WTC11 (cell line): ENCODE measurements at regions not wholly inside any gene's neighbourhood (a gene's known extent, or its start where the extent isn't known, plus 50 kb on each side); places are given as distances from the start of the nearest gene placed in this dataset.

Source experiments
- ATAC-seq: fragments of 200-7000 bp; cut with Tn5 transposase; 2 replicates; pipeline ENCODE4 v1.10.0; 2021; ENCODE audit warnings: mild to moderate bottlenecking, moderate library complexity
- CTCF ChIA-PET: fragments of 300-600 bp; sonication (Branson Sonifier 250); formaldehyde crosslinking; loops from one replicate; lab custom pipeline; 2021; ENCODE audit warnings: antibody characterized with exemption; lab: Charles Lee
- POLR2A ChIA-PET: fragments of 350-600 bp; sonication (Branson Sonifier 250); formaldehyde crosslinking; loops from one replicate; lab custom pipeline; 2021; ENCODE audit warnings: antibody characterized with exemption; lab: Charles Lee
- DNase-seq: peaks from one replicate; pipeline ENCODE4 v3.0.0; 2021; ENCODE audit warnings: low spot score
- H3K27ac Mint-ChIP-seq: 2 replicates; pipeline ENCODE4 v1.8.0; 2021; ENCODE audit warnings: mixed read lengths
- H3K27me3 Mint-ChIP-seq: 2 replicates; pipeline ENCODE4 v1.8.0; 2021; ENCODE audit warnings: low read depth, mild to moderate bottlenecking, moderate library complexity, mixed read lengths
- H3K36me3 Mint-ChIP-seq: 2 replicates; pipeline ENCODE4 v1.8.0; 2021; ENCODE audit warnings: mixed read lengths
- H3K4me1 Mint-ChIP-seq: 2 replicates; pipeline ENCODE4 v1.8.0; 2022; ENCODE audit warnings: mixed read lengths
- H3K4me3 Mint-ChIP-seq: 2 replicates; pipeline ENCODE4 v1.8.0; 2021; ENCODE audit warnings: mild to moderate bottlenecking, moderate library complexity, mixed read lengths
- H3K9me3 Mint-ChIP-seq: 2 replicates; pipeline ENCODE4 v1.8.0; 2021; ENCODE audit warnings: mixed read lengths
- ATF3 ChIP-seq: sonication (generic); formaldehyde crosslinking; conservative IDR thresholded peaks from 2 replicates; pipeline ENCODE4 v1.8.1; 2022; ENCODE audit warnings: mild to moderate bottlenecking, missing genetic modification reagents
- ATF6 ChIP-seq: sonication (generic); formaldehyde crosslinking; IDR thresholded peaks from 2 replicates; pipeline ENCODE4 v1.8.1; 2023; ENCODE audit warnings: mild to moderate bottlenecking, missing genetic modification reagents
- EMX1 ChIP-seq: fragments of 250-450 bp; sonication (Bioruptor Pico); IDR thresholded peaks from 2 replicates; pipeline ENCODE4 v1.8.0; 2021; ENCODE audit warnings: mild to moderate bottlenecking
- ERG ChIP-seq: fragments of 250-450 bp; sonication (Bioruptor Pico); IDR thresholded peaks from 2 replicates; pipeline ENCODE4 v1.8.0; 2021; ENCODE audit warnings: mild to moderate bottlenecking
- ETV6 ChIP-seq: sonication (generic); formaldehyde crosslinking; IDR thresholded peaks from 2 replicates; pipeline ENCODE4 v1.8.1; 2022; ENCODE audit warnings: mild to moderate bottlenecking, missing genetic modification reagents
- GRHL2 ChIP-seq: fragments of 250-450 bp; sonication (Bioruptor Pico); IDR thresholded peaks from 2 replicates; pipeline ENCODE4 v1.8.0; 2022; ENCODE audit warnings: mild to moderate bottlenecking, moderate library complexity; ENCODE audit not compliant: insufficient replicate concordance, severe bottlenecking
- HMGA2 ChIP-seq: fragments of 250-450 bp; sonication (Bioruptor Pico); IDR thresholded peaks from 2 replicates; pipeline ENCODE4 v1.4.0; 2021; ENCODE audit warnings: mild to moderate bottlenecking, moderate library complexity
- IRF1 ChIP-seq: sonication (generic); formaldehyde crosslinking; IDR thresholded peaks from 2 replicates; pipeline ENCODE4 v1.8.0; 2023; ENCODE audit warnings: missing genetic modification reagents
- KAT7 ChIP-seq: sonication (generic); formaldehyde crosslinking; IDR thresholded peaks from 2 replicates; pipeline ENCODE4 v1.8.1; 2023; ENCODE audit warnings: missing genetic modification reagents, mild to moderate bottlenecking, borderline replicate concordance
- OVOL2 ChIP-seq: fragments of 250-450 bp; sonication (Bioruptor Pico); IDR thresholded peaks from 2 replicates; pipeline ENCODE4 v1.9.0; 2021; ENCODE audit warnings: mild to moderate bottlenecking, borderline replicate concordance
- RORB ChIP-seq: fragments of 250-450 bp; sonication (Bioruptor Pico); IDR thresholded peaks from 2 replicates; pipeline ENCODE4 v1.9.0; 2021; ENCODE audit warnings: mild to moderate bottlenecking
- SMAD3 ChIP-seq: sonication (generic); formaldehyde crosslinking; IDR thresholded peaks from 2 replicates; pipeline ENCODE4 v1.8.0; 2022; ENCODE audit warnings: missing genetic modification reagents, mild to moderate bottlenecking, borderline replicate concordance
- SMAD4 ChIP-seq: sonication (generic); formaldehyde crosslinking; IDR thresholded peaks from 2 replicates; pipeline ENCODE4 v1.8.0; 2022; ENCODE audit warnings: mild to moderate bottlenecking, missing genetic modification reagents
- SP1 ChIP-seq: sonication (generic); formaldehyde crosslinking; conservative IDR thresholded peaks from 2 replicates; pipeline ENCODE4 v1.8.1; 2022; ENCODE audit warnings: missing genetic modification reagents
- TP53 ChIP-seq: sonication (generic); formaldehyde crosslinking; IDR thresholded peaks from 2 replicates; pipeline ENCODE4 v1.8.1; 2023; ENCODE audit warnings: mild to moderate bottlenecking, missing genetic modification reagents
- USF1 ChIP-seq: sonication (generic); formaldehyde crosslinking; IDR thresholded peaks from 2 replicates; pipeline ENCODE4 v1.8.0; 2022; ENCODE audit warnings: mild to moderate bottlenecking, missing genetic modification reagents
- USF2 ChIP-seq: sonication (generic); formaldehyde crosslinking; IDR thresholded peaks from 2 replicates; pipeline ENCODE4 v1.8.1; 2023; ENCODE audit warnings: mild to moderate bottlenecking, missing genetic modification reagents, moderate library complexity
- ZBTB21 ChIP-seq: sonication (generic); formaldehyde crosslinking; IDR thresholded peaks from 2 replicates; pipeline ENCODE4 v1.8.1; 2023; ENCODE audit warnings: mild to moderate bottlenecking, missing genetic modification reagents, borderline replicate concordance
- ZMAT4 ChIP-seq: fragments of 250-450 bp; sonication (Bioruptor Pico); IDR thresholded peaks from 2 replicates; pipeline ENCODE4 v1.9.0; 2021; ENCODE audit warnings: mild to moderate bottlenecking
- ZNF121 ChIP-seq: sonication (generic); formaldehyde crosslinking; IDR thresholded peaks from 2 replicates; pipeline ENCODE4 v1.8.0; 2023; ENCODE audit warnings: missing genetic modification reagents
- ZNF263 ChIP-seq: sonication (generic); formaldehyde crosslinking; IDR thresholded peaks from 2 replicates; pipeline ENCODE4 v1.8.1; 2022; ENCODE audit warnings: low read depth, mild to moderate bottlenecking, moderate library complexity, missing genetic modification reagents
- ZNF396 ChIP-seq: fragments of 250-450 bp; sonication (Bioruptor Pico); IDR thresholded peaks from 2 replicates; pipeline ENCODE4 v1.8.0; 2021; ENCODE audit warnings: mild to moderate bottlenecking, moderate library complexity, borderline replicate concordance
- ZNF423 ChIP-seq: fragments of 250-450 bp; sonication (Bioruptor Pico); IDR thresholded peaks from 2 replicates; pipeline ENCODE4 v2.1.2; 2022; ENCODE audit warnings: mild to moderate bottlenecking, moderate library complexity
- ZNF425 ChIP-seq: fragments of 250-450 bp; sonication (Bioruptor Pico); conservative IDR thresholded peaks from 2 replicates; pipeline ENCODE4 v1.9.0; 2021; ENCODE audit warnings: mild to moderate bottlenecking
- ZNF512 ChIP-seq: sonication (generic); formaldehyde crosslinking; IDR thresholded peaks from 2 replicates; pipeline ENCODE4 v1.8.1; 2022; ENCODE audit warnings: missing genetic modification reagents, borderline replicate concordance
- ZNF671 ChIP-seq: fragments of 250-450 bp; sonication (Bioruptor Pico); IDR thresholded peaks from 2 replicates; pipeline ENCODE4 v1.8.0; 2021; ENCODE audit warnings: mild to moderate bottlenecking
- ZSCAN18 ChIP-seq: fragments of 250-450 bp; sonication (Bioruptor Pico); IDR thresholded peaks from 2 replicates; pipeline ENCODE4 v2.1.2; 2022; ENCODE audit warnings: mild to moderate bottlenecking, moderate library complexity

GRCh38 chr2:236318401-236318800 lies 54.2 kb upstream of the ASB18 start:
- no peak overlapping the region for H3K4me3 Mint-ChIP-seq
- H3K27me3 Mint-ChIP-seq = peaks cover 3% of the 10 kb centered on the region
- H3K9me3 Mint-ChIP-seq = peaks cover 18% of the 10 kb centered on the region
- H3K36me3 Mint-ChIP-seq = peaks cover 11% of the 10 kb centered on the region
- no peak for TF ChIP-seq ZNF263 (CRISPR knock-in tag)
- no peak for TF ChIP-seq ZMAT4 (CRISPR knock-in tag)
- TF ChIP-seq TP53 (CRISPR knock-in tag) = no peak
- no peak for TF ChIP-seq ETV6 (CRISPR knock-in tag)
- no peak for TF ChIP-seq ATF3 (CRISPR knock-in tag)
- TF ChIP-seq ZNF121 (CRISPR knock-in tag) = no peak
- TF ChIP-seq GRHL2 (CRISPR knock-in tag) = no peak
- no peak for TF ChIP-seq SP1 (CRISPR knock-in tag)
- no peak for TF ChIP-seq ZNF671
- no peak for TF ChIP-seq ZSCAN18
- no peak for TF ChIP-seq RORB
- TF ChIP-seq ZNF512 (CRISPR knock-in tag) = no peak
- TF ChIP-seq HMGA2 = no peak
- no peak for TF ChIP-seq SMAD4 (CRISPR knock-in tag)
- TF ChIP-seq KAT7 = no peak
- no peak for TF ChIP-seq OVOL2 (CRISPR knock-in tag)
- no peak for TF ChIP-seq SMAD3 (CRISPR knock-in tag)
- TF ChIP-seq EMX1 (CRISPR knock-in tag) = no peak
- no peak for TF ChIP-seq USF2 (CRISPR knock-in tag)
- CTCF ChIA-PET = interaction anchor here (1.0 to 1.4 kb wide), 2 partner anchors 9 to 199 kb away, joined by 3 to 4 read pairs; no protein-coding TSS in a partner anchor
- DNase-seq (no peak), ATAC-seq (no peak)
- H3K4me1 Mint-ChIP-seq = no peaks in the 10 kb centered on the region
- no peak overlapping the region for H3K27ac Mint-ChIP-seq
- POLR2A ChIA-PET = no interaction called here

- Mint-ChIP-seq H3K27ac (no peak overlapping the region), H3K36me3 (peaks cover 11% of the 10 kb centered on the region), H3K4me3 (no peak overlapping the region), H3K27me3 (peaks cover 3% of the 10 kb centered on the region), H3K4me1 (no peaks in the 10 kb centered on the region), H3K9me3 (peaks cover 18% of the 10 kb centered on the region)
- POLR2A ChIA-PET = no interaction called here
- CTCF ChIA-PET = no interaction called here
- ATAC-seq (no peak), DNase-seq (no peak)
- TF ChIP-seq ZBTB21 = no peak
- no peak for TF ChIP-seq ERG
- TF ChIP-seq ETV6 (CRISPR knock-in tag) = no peak
- no peak for TF ChIP-seq ZNF423 (CRISPR knock-in tag)
- TF ChIP-seq ATF6 (CRISPR knock-in tag) = no peak
- TF ChIP-seq USF1 (CRISPR knock-in tag) = no peak
- TF ChIP-seq ZNF425 = no peak
- TF ChIP-seq ZNF396 = no peak
- no peak for TF ChIP-seq IRF1 (CRISPR knock-in tag)
These were observed 54.8 kb upstream of the ASB18 start for GRCh38 chr2:236319036-236319435.
